HEK293 (cell line): ENCODE measurements at regions not wholly inside any gene's neighbourhood (a gene's known extent, or its start where the extent isn't known, plus 50 kb on each side); places are given as distances from the start of the nearest gene placed in this dataset.

ENCODE experiments used
- ZBTB1 ChIP-seq: fragments of 450-650 bp; formaldehyde crosslinking; IDR thresholded peaks from 2 replicates; pipeline ENCODE4 v1.5.1; 2016; ENCODE audit warnings: missing biosample characterization, missing genetic modification characterization
- ZNF175 ChIP-seq: fragments of 450-650 bp; formaldehyde crosslinking; IDR thresholded peaks from 2 replicates; pipeline ENCODE4 v1.5.1; 2016; ENCODE audit warnings: missing biosample characterization, missing genetic modification characterization

GRCh38 chr2:12605366-12605765 lies 111.4 kb upstream of the TRIB2 start:
- TF ChIP-seq ZNF175 (no peak), ZBTB1 (tag by site-specific recombination) (no peak)
